ENCODE measurements at regions not wholly inside any gene's neighbourhood (a gene's known extent, or its start where the extent isn't known, plus 50 kb on each side); places are given as distances from the start of the nearest gene placed in this dataset.

DNA sequence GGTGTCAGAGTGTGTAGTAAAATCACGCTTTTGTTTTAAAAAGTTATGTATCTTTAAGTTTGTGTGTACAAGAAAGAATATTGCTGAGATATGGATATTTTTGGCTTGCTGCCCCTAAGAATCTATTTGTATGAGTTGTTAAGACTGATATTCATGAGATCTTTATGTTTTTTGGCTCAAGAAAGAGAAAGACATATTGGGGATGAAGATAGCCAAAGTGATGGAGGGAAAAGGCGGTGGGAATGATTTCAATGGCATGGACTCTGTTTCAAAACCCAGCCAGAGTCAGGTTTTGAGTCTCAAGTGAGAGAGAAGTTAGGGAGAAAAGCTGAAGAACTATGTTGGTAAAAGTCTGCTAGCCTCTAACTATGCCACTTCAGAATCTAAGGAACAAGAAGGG lies 351.7 kb downstream of the PBX1 start:
- 83 to 97% (median 93%) methylated on average over 2 of the region's 2 CpGs for WGBS, 4 donors
- DNase-seq (no peak), ATAC-seq (no peak)
- no peaks in the 10 kb centered on the region for H3K27me3 ChIP-seq
- no peak overlapping the region for H3K27ac ChIP-seq
- H3K4me1 ChIP-seq: peaks cover 0 to 13% (median 0%) of the 10 kb centered on the region in 12 donors
- no peak overlapping the region for H3K4me3 ChIP-seq
- intact Hi-C loops (cut with DNase I): loop anchor here in 8 of 10 donors (5.0 to 10.0 kb wide), 12 partner anchors 43 to 1376 kb away; partner anchors contain the start of gene PBX1 (in 1 of the 8)
- H3K36me3 ChIP-seq: no peaks in the 10 kb centered on the region
- H3K9me3 ChIP-seq: no peaks in the 10 kb centered on the region
- no peak for TF ChIP-seq CTCF (IDR thresholded peaks at IDR 0.05)
- no peak for TF ChIP-seq POLR2A (IDR thresholded peaks at IDR 0.05)

DNA sequence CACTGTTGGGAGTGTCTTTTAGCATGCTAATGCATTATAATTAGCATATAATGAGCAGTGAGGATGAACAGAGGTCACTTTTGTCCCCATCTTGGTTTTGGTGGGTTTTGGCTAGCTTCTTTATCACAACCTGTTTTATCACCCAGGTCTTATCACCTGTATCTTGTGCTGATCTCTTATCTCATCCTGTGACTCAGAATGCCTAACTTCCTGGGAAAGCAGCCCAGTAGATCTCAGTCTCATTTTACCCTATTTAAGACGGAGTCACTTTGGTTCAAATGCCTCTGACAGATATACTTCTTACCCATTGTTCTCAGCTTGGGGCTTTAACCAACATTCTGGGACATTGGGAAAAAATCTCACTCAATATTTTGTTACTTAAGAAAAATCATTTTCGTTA lies 348.7 kb downstream of the PBX1 start:
- ATAC-seq (no peak), DNase-seq (no peak)
- no peaks in the 10 kb centered on the region for H3K9me3 ChIP-seq
- intact Hi-C loops (cut with DNase I): no loop called here
- peaks cover 0 to 11% (median 0%) of the 10 kb centered on the region in 12 donors for H3K4me1 ChIP-seq
- H3K27ac ChIP-seq: no peak overlapping the region
- TF ChIP-seq CTCF (IDR thresholded peaks at IDR 0.05) (no peak), POLR2A (IDR thresholded peaks at IDR 0.05) (no peak)
- no peak overlapping the region for H3K4me3 ChIP-seq
- H3K27me3 ChIP-seq: no peaks in the 10 kb centered on the region
- no peaks in the 10 kb centered on the region for H3K36me3 ChIP-seq
- 46 to 64% (median 47%) methylated on average over 2 of the region's 2 CpGs for WGBS, 4 donors

GRCh38 chr1:164905869-164906268 lies 346.9 kb downstream of the PBX1 start:
- Histone ChIP-seq H3K27me3 (no peaks in the 10 kb centered on the region), H3K36me3 (no peaks in the 10 kb centered on the region), H3K27ac (no peak overlapping the region), H3K9me3 (no peaks in the 10 kb centered on the region), H3K4me1 (peaks cover 0 to 1% (median 0%) of the 10 kb centered on the region in 12 donors), H3K4me3 (no peak overlapping the region)
- intact Hi-C loops (cut with DNase I): no loop called here
- no peak for ATAC-seq
- WGBS, 4 donors: 74 to 84% (median 81%) methylated on average over 9 of the region's 9 CpGs
- no peak for DNase-seq
- TF ChIP-seq CTCF (IDR thresholded peaks at IDR 0.05) (no peak), POLR2A (IDR thresholded peaks at IDR 0.05) (no peak)

GRCh38 chr1:164902491-164902890 lies 343.5 kb downstream of the PBX1 start:
- Histone ChIP-seq H3K27me3 (no peaks in the 10 kb centered on the region), H3K4me1 (no peaks in the 10 kb centered on the region), H3K4me3 (no peak overlapping the region), H3K36me3 (no peaks in the 10 kb centered on the region), H3K27ac (no peak overlapping the region), H3K9me3 (peaks cover 0 to 11% (median 0%) of the 10 kb centered on the region in 12 donors)
- intact Hi-C loops (cut with DNase I): no loop called here
- DNase-seq: no peak
- ATAC-seq: no peak
- 76 to 83% (median 81%) methylated on average over 2 of the region's 2 CpGs for WGBS, 4 donors
- TF ChIP-seq CTCF (IDR thresholded peaks at IDR 0.05): no peak
- TF ChIP-seq POLR2A (IDR thresholded peaks at IDR 0.05): no peak

Measured in heart left ventricle (tissue), 16 donors.